ENCODE measurements at regions not wholly inside any gene's neighbourhood (a gene's known extent, or its start where the extent isn't known, plus 50 kb on each side); places are given as distances from the start of the nearest gene placed in this dataset.

DNA sequence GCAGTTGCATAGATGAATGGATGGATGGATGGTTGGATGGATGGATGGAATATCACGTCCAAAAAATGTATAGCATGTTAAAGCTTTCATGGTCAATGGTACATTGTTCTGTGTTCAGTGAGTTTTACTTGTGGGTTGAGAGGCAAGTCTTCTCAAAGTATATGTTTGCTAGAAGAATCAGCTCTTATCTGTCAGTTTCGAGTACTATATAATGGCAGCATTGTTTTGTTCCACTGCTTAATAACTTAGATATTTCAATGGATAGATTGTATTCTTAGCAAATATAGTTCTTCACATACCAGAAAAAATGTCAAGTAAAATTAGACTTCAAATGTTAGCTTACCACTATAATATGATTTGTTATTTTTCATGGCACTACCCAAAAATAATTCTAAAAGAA, 100.9 kb upstream of the CDIN1 start (continued):
- TF ChIP-seq BCL3 (IDR thresholded peaks at IDR 0.05) (no peak), MAFK (IDR thresholded peaks at IDR 0.05; ENCODE audit: partially characterized antibody) (no peak), CTCF (IDR thresholded peaks at IDR 0.05) (no peak), HES2 (IDR thresholded peaks at IDR 0.05) (no peak), CBX8 (IDR thresholded peaks at IDR 0.05) (no peak), MAZ (IDR thresholded peaks at IDR 0.05; ENCODE audit: borderline replicate concordance, low read depth, low read length) (no peak)

- POLR2A ChIA-PET, result no interaction called here
- 55% methylated on average over 9 of the region's 9 CpGs for WGBS (ENCODE audit: missing lambda C conversion rate)
- peak in 1 of 2 experiments; percentile 40; a peak in 1 of 6 replicates for ATAC-seq
Measured at GRCh38 chr15:36479200-36479896, 100.1 kb upstream of the CDIN1 start.

GRCh38 chr15:36481156-36481555, 98.3 kb upstream of the CDIN1 start:
- ChIA-PET POLR2A (no interaction called here), CTCF (no interaction called here)
- WGBS (ENCODE audit: missing lambda C conversion rate), result 83% methylated on average over 1 of the region's 1 CpG
- no peak overlapping the region for H3K27ac ChIP-seq
- no peak overlapping the region for H3K4me2 ChIP-seq
- H3K4me3 ChIP-seq, result no peak overlapping the region
- no peak for TF ChIP-seq NPAS2 (CRISPR knock-in tag; IDR thresholded peaks at IDR 0.05; ENCODE audit: borderline replicate concordance)
- no peak for TF ChIP-seq JUN (IDR thresholded peaks at IDR 0.05)
- TF ChIP-seq HES2 (IDR thresholded peaks at IDR 0.05), result no peak
- TF ChIP-seq BHLHE40 (IDR thresholded peaks at IDR 0.05; ENCODE audit: low read depth, low read length), result no peak
- TF ChIP-seq PHF8 (IDR thresholded peaks at IDR 0.05; ENCODE audit: borderline replicate concordance, low read depth), result no peak
- TF ChIP-seq MAFK (IDR thresholded peaks at IDR 0.05; ENCODE audit: partially characterized antibody), result peak; percentile 12
- no peak for TF ChIP-seq CHD2 (IDR thresholded peaks at IDR 0.05; ENCODE audit: low read length, partially characterized antibody)
- no peak for TF ChIP-seq MYC (IDR thresholded peaks at IDR 0.05; ENCODE audit: borderline replicate concordance, low read length)
- 0 out of 3 replicates have a peak, but pooled peaks cover 4% of the 10 kb centered on the region for H3K4me1 ChIP-seq
- FAIRE-seq (no peak), ATAC-seq (no peak), DNase-seq (ENCODE audit: low read depth in 1 of 2, low spot score in 1 of 2) (no peak)
- no peaks in the 10 kb centered on the region for H3K9me3 ChIP-seq

More at GRCh38 chr15:36479200-36479896, 100.1 kb upstream of the CDIN1 start:
- FAIRE-seq, result no peak
- Histone ChIP-seq H3K9me3 (no peaks in the 10 kb centered on the region), H3K4me1 (0 out of 3 replicates have a peak, but pooled peaks cover 4% of the 10 kb centered on the region), H3K27ac (no peak overlapping the region), H3K4me3 (no peak overlapping the region), H3K4me2 (peak overlapping the region; percentile 25; the same call in 2 of the 3 replicates)
- TF ChIP-seq CEBPB (IDR thresholded peaks at IDR 0.05) (peak in 1 of 2 experiments; percentile 70; a peak in 2 of 4 replicates), CHD4 (IDR thresholded peaks at IDR 0.05; ENCODE audit: borderline replicate concordance) (no peak), MAFK (IDR thresholded peaks at IDR 0.05; ENCODE audit: partially characterized antibody) (peak; percentile 36), SMC3 (IDR thresholded peaks at IDR 0.05) (no peak)
- CTCF ChIA-PET, result interaction anchor here (0.6 kb wide), 1 partner anchor 338 kb away, joined by 5 read pairs; no protein-coding TSS in a partner anchor
- peak in 1 of 2 experiments; percentile 18 for DNase-seq (ENCODE audit: low read depth in 1 of 2, low spot score in 1 of 2)

GRCh38 chr15:36483409-36483808, 96.0 kb upstream of the CDIN1 start:
- FAIRE-seq, result no peak
- CTCF ChIA-PET, result no interaction called here
- POLR2A ChIA-PET, result no interaction called here

More at GRCh38 chr15:36483409-36483808, 96.0 kb upstream of the CDIN1 start:
- ATAC-seq (no peak), DNase-seq (ENCODE audit: low read depth in 1 of 2, low spot score in 1 of 2) (no peak)
- Histone ChIP-seq H3K9me3 (no peaks in the 10 kb centered on the region), H3K4me3 (no peak overlapping the region), H3K4me2 (no peak overlapping the region), H3K27ac (no peak overlapping the region), H3K4me1 (0 out of 3 replicates have a peak, but pooled peaks cover 4% of the 10 kb centered on the region)
- TF ChIP-seq FOSB (CRISPR knock-in tag; IDR thresholded peaks at IDR 0.05), result no peak
- no peak for TF ChIP-seq CEBPB (IDR thresholded peaks at IDR 0.05)
- no peak for TF ChIP-seq ZC3H11A (IDR thresholded peaks at IDR 0.05)
- TF ChIP-seq NPAS2 (CRISPR knock-in tag; IDR thresholded peaks at IDR 0.05; ENCODE audit: borderline replicate concordance), result no peak
- WGBS (ENCODE audit: missing lambda C conversion rate), result 90% methylated on average over 1 of the region's 1 CpG
